NCI-H1092 treated with DMSO at 0.1 percent for 48 hours (cell line): ENCODE measurements at regions not wholly inside any gene's neighbourhood (a gene's known extent, or its start where the extent isn't known, plus 50 kb on each side); places are given as distances from the start of the nearest gene placed in this dataset.
A peak's percentile ranks its signal among the peaks of the same experiment; 100 is the strongest.

Experiments
- DNase-seq: peaks from one replicate; lab custom pipeline; 2025; lab: John Stamatoyannopoulos, UW

DNA sequence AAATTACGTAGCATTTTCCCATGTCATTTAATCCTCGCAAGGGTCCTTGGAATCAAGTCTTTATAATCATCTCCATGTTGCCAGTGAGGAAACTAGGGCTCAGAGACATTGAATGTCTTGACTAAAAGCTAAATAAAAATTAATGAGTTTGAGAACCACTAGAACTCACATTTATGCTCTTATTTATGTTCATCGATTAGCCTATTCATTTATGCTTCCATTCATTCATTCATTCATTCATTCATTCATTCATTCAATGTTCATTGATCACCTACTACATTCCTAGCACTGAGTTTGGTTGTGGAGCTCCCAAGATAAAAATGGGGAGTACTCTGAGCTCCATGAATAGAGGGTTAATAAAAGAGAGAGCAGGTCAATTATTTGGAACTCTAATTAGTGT is 59.7 kb downstream of the KCNA1 start:
- DNase-seq = no peak

DNA sequence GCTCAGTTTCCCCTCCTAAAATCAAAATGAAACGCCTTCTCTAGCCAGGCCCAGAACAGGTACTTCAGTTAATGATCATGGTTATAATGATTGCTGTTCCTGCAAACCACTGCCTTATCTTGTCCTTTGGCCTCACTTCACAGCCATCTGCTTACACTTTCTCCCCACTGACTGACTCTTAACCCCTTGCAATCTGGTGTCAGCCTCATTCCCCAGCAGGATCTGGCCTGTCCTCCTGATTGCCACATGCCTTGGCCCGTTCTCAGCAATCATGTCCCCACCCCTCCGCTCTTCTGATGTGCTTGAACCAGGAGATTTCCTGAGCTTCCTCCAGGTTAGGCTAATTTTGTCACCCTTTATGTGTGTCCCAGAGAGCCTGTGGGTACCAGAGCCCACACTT is 64.5 kb downstream of the KCNA1 start:
- peak; percentile 42 for DNase-seq

DNA sequence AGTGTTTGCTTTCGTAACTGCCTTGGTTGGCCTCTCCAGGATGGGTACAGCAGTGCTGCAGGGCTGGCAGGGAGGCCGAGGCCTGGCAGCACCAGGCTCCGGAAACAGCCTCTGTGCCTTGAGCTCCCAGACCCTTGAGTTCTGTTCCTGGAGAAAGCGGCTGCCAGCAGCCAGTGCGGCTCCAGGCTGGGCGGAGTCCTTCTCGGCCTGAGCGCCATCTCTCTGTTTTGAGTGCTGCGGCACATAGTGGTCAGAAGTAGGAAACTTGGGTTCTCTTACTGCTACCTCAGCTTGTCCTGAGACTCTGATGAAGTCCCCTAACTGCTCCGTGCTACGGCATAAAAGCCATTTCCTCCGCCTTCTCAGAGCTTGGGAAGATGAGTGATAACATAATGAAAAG is 65.9 kb downstream of the KCNA1 start:
- peak; percentile 7 for DNase-seq

DNA sequence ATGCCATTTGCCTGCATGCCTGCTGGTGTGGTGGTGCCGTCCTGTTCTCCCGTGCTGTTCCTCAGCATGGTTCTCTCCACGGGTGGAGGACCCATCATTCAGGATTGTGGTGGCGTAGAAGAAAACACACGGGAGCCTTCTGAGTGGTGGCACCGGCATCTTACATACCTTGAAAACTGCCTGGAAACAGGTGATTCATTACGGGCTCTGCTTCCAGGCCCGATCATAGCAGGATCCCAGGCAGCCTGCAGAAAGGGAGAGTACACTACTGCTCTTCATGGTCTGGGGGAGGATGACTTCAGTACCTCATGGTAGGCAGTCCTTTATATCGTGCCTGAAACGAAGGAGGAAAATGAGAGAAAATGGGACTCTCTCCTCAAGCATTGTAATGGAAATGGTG is 66.6 kb upstream of the KCNA5 start:
- no peak for DNase-seq

DNA sequence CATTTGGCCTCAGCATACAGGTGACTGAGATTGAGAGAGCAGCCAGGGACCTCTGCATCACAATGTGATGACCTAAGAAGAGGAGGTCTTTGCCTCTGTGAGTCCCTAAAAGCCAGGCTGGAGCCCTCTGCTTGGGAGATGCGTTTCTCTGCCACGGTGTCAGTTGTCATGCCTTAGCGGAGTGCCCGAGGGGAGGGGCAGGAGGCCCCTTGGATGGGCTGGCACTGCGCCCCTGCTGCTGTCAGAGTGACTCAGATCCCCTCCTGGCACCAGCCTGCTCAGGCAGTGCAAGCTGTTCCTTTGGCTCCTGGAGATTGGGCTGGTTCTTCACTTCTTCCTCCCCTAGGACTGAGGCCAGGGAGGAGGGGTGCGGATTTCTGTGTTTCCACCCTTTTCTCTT is 64.9 kb upstream of the KCNA5 start:
- peak; percentile 82 for DNase-seq

DNA sequence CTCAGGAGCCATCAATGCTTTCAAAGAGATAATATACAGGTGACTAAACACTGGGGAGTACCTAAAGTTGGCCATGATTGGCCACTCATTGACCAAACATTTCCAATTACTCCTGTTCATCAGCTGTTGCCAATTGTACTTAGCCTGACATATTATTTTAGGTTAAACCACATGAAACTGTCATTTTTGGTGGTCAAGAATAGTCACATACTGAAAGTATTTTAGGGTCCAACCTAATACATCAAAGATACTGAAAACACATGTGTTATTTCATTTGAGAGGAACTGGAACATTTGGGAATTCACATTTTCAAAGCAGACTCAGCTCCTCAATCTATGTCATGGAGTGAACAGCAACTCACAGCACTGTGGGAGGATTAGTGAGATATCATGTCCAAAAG is 63.9 kb upstream of the KCNA5 start:
- DNase-seq = no peak

DNA sequence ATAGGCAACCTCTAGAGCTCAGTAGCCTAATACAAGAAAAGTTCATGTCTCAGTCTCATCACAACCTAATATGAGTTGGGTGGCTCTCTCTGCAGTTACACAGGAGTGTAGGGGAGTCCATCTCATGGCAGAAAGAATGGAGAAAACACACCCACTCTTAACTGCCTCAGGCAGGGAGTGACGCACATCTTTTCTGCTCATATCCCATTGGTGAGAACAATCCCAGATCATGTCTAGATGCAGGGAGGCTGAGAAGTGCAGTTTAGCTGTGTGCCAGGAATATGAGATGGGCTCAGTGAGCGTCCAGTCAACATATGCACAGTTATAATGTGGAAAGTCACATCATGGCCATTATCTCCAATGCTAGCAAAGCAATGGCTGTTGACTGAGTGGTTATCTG is 59.3 kb upstream of the KCNA5 start:
- peak; percentile 46 for DNase-seq

DNA sequence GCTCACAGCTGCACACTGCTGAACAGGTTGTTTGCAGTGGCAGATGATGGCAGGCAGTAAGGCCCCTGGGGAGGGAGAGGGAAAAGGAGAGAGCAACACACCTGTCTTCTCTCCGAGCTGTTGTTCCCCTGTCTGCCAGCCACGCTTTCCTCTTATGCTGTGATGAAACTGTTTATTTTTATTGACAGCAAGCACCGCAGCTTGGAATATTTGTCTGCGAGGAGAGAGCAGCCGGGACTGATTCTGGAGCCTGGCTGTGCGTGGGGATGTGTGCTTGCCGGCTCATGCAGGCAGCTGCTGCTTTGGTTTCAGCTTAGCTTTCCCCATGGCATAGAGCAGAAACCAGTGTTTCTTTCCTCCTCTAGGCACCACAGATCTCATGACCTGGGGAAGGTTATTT is 58.7 kb upstream of the KCNA5 start:
- peak; percentile 70 for DNase-seq

DNA sequence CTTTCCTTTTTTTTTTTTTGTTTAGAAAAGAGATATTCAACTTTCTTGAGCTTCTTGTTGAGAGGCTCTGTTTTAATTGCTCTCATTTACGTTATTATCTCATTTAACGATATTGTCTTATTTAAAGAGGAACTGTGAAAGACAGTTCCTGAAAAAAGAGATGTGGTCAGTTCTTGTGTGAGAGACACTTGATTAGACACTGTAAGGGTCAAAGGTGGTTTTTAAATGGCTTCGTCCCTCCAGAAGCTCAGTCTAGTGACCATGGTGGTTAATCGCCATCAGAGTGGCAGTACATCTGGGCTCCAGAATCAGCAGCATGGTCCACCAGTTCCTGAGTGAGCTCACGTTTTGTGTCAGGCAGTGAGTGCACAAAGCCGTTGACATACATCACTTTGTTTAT is 57.9 kb upstream of the KCNA5 start:
- DNase-seq = no peak

DNA sequence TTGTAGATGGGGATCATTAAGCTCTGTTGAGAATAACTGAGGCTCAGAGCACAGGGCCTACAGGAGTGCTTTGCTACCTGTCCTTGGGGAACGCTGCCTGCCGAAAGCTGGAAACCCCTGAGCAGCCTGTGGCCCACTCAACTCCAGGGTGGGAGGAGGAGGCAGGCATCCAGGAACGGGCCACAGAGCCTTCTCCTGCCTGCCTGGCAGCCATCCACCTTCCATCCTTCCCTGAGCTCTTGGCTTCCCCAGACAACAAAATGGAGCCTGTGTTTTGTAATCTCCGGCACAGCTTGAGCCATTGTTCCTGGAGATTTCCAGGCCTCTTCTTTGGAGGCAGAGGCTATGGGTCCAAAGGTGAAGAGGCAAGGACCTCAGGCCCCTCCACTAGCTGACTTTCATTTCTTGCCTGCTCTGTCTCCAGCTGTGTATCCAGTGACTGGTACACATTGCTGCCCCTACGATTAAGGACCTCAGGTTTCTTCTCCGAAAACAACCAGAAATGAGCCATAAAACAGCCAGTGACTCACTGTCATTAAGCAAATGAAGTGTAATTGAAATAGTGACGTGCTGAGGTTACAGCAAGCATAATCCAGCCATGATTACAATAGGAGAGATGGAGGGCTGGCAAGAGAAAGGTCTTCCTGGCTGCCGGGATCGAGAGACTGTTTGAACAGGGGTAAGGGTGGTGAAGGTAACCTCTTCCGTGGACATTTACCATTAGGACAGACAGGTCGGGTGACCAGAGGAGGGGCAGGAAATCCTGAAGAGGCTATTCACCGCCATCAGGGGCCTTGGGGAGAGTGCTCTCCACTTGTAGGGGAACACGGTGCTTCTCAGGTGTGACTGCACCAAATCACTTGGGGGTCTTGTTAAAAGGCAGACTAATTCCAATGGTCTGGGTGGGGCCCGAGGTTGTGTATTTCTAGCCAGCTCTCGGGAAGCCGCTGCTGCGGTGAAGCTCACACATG is 56.3 kb upstream of the KCNA5 start:
- DNase-seq = peak; percentile 71

DNA sequence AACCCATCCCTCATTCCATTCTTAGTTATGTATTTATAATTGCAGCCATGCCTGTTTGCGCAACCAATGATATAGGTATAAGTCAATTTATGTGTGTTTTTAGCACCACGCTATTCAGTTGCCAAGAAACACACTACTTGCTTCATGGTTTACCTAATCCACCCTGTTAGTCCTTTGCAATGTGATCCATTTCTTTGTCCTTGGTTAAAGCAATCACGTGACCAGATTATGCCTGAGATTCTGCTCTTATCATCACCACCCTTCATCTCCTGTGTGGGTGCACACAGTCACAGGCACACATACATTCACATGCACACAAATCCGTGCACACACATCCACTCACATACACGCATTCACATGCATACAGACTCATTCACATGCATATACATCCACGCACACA is 52.3 kb upstream of the KCNA5 start:
- DNase-seq = peak; percentile 84

DNA sequence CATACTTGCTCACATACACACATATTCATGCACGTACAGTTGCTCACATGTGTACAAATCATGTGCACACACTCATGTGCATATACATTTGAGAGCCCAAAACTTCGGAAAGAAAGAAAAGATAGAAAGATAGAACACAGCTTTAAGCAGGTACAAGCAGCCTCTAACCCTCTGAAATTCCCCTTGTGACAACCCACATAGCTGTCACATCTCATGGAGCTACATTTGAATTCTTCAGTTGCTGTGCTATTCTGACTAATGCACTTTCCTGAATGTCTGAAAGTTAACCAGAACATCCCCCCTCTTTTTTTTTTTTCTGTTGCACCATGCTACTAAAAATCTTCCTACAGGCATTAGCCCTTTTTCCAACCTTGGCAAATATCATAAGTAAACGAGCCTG is 51.9 kb upstream of the KCNA5 start:
- no peak for DNase-seq

DNA sequence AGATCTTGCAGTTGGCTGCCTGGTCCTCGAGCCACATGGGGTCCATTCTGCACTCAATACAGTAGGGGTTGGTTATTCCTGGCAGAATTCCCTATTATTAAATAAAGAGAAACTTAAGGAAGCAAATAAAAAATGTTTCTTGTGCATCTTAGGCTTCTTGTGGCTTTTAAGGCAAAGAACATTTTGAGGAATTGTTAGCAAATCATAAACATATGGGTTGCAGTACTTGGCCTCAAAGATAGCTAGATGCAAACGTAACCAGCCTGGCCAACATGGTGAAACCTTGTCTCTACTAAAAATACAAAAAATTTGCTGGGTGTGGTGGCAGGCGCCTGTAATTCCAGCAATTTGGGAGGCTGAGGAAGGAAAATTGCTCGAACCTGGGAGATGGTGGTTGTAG is 50.8 kb upstream of the KCNA5 start:
- DNase-seq = no peak
